Activated T-cell treated with anti-CD3 and anti-CD28 coated beads, Interleukin-2, amount 50 U/mL, for 24 hours (primary cell): ENCODE measurements at regions not wholly inside any gene's neighbourhood (a gene's known extent, or its start where the extent isn't known, plus 50 kb on each side); places are given as distances from the start of the nearest gene placed in this dataset.

ENCODE experiments used
- DNase-seq: peaks from one replicate; pipeline ENCODE4 v3.0.0-alpha.2; 2020
- H3K27ac Mint-ChIP-seq: 2 replicates; pipeline ENCODE4 v1.8.0; 2020; ENCODE audit warnings: mild to moderate bottlenecking, mixed read lengths
- H3K27me3 Mint-ChIP-seq: 2 replicates; pipeline ENCODE4 v1.8.0; 2020; ENCODE audit warnings: mixed read lengths
- H3K36me3 Mint-ChIP-seq: 2 replicates; pipeline ENCODE4 v1.8.0; 2020; ENCODE audit warnings: low read depth, mixed read lengths
- H3K4me1 Mint-ChIP-seq: 2 replicates; pipeline ENCODE4 v1.8.0; 2020; ENCODE audit warnings: low read depth, mixed read lengths
- H3K4me3 Mint-ChIP-seq: 2 replicates; pipeline ENCODE4 v1.8.0; 2020; ENCODE audit warnings: mild to moderate bottlenecking, moderate library complexity, mixed read lengths
- H3K9me3 Mint-ChIP-seq: 2 replicates; pipeline ENCODE4 v1.8.0; 2020; ENCODE audit warnings: mixed read lengths

- Mint-ChIP-seq H3K4me3 (no peak overlapping the region), H3K4me1 (no peaks in the 10 kb centered on the region), H3K27ac (no peak overlapping the region), H3K9me3 (no peaks in the 10 kb centered on the region), H3K36me3 (peaks cover 31% of the 10 kb centered on the region), H3K27me3 (no peaks in the 10 kb centered on the region)
- no peak for DNase-seq
Measured at GRCh38 chr7:45983720-45984255, 62.7 kb upstream of the IGFBP3 start.

- Mint-ChIP-seq H3K36me3 (peaks cover 35% of the 10 kb centered on the region), H3K9me3 (no peaks in the 10 kb centered on the region), H3K27me3 (no peaks in the 10 kb centered on the region), H3K4me3 (no peak overlapping the region), H3K4me1 (peaks cover 6% of the 10 kb centered on the region), H3K27ac (no peak overlapping the region)
- DNase-seq, result no peak
Measured at GRCh38 chr7:45982907-45983719, 62.0 kb upstream of the IGFBP3 start.

DNA sequence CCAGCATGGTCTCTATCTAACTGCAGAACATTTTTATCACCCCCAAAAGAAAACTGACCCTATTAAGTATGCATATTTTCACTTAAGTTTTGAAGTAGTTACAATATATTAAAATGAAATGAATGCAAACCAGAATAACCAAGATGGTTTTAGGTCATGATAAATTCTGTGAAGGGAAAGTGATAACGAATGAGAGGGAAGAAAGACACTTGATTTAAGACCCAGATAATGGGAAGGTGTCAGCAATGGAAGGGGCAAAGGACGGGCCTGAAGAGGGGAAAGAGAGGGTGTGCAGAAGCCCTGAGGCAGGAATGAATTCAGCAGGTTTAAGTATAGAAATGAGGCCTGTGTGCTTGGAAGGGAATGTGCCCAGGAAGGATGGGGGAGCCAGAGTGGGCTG lies 61.1 kb upstream of the IGFBP3 start:
- peaks cover 11% of the 10 kb centered on the region for H3K4me1 Mint-ChIP-seq
- no peak for DNase-seq
- H3K4me3 Mint-ChIP-seq, result no peak overlapping the region
- H3K36me3 Mint-ChIP-seq, result peaks cover 35% of the 10 kb centered on the region
- H3K9me3 Mint-ChIP-seq, result no peaks in the 10 kb centered on the region
- H3K27me3 Mint-ChIP-seq, result no peaks in the 10 kb centered on the region
- no peak overlapping the region for H3K27ac Mint-ChIP-seq

DNA sequence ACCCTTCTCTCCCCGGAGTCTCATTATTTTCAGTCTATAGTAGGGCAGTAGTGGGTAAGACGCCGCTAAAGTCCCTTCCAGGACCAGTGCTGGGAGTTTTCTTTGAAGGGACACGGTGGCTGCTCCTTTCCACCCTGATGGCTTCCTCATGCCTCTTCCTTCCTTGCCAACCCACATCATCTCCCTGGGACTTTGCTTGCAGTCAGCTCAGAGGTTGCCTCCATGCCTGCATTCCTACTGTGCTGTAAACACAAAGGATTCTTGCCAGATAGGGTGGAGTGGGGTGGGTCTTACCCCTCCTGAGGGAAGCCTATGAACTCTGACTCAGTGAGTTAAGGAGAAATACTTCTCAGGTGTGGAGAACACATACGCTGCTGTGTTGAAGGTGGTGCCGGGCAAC lies 59.9 kb upstream of the IGFBP3 start:
- Mint-ChIP-seq H3K4me3 (no peak overlapping the region), H3K27ac (no peak overlapping the region), H3K27me3 (no peaks in the 10 kb centered on the region), H3K4me1 (peaks cover 11% of the 10 kb centered on the region), H3K9me3 (no peaks in the 10 kb centered on the region), H3K36me3 (peaks cover 35% of the 10 kb centered on the region)
- no peak for DNase-seq

DNA sequence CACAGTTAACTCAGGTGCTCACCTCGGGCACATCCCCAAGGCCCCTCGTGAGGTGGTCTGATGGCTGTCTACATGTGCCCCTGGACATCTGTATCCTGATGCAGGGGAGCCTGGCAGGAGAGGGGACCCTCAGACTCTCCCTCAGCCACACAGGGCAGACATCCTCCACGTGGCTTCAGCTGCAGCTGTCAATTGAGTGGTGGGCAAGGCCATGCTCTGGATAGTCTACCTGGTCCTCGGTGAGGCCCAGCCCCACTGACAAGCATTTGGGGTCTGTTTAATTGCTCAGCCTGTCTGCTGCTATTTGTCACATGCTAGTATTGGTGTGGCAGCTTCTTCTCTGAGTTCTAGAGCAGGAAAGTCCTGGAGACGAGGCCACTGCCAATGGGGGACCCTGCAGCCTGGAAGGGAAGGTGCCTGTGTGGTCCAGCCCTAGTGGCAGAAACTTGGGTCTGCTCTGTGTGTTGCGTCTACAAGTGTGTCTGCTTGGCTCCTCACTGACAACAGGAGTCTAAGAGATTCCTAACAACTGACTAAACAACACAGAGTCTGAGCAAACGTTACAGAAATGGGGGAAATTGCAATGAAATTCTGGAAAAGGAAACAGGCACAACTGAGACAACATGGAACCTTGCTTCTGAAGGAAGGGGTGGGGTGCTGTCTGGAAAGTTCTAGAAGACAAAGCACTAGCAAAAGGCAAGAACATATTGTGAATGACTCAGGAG lies 59.3 kb upstream of the IGFBP3 start:
- peaks cover 11% of the 10 kb centered on the region for H3K4me1 Mint-ChIP-seq
- DNase-seq, result no peak

DNA sequence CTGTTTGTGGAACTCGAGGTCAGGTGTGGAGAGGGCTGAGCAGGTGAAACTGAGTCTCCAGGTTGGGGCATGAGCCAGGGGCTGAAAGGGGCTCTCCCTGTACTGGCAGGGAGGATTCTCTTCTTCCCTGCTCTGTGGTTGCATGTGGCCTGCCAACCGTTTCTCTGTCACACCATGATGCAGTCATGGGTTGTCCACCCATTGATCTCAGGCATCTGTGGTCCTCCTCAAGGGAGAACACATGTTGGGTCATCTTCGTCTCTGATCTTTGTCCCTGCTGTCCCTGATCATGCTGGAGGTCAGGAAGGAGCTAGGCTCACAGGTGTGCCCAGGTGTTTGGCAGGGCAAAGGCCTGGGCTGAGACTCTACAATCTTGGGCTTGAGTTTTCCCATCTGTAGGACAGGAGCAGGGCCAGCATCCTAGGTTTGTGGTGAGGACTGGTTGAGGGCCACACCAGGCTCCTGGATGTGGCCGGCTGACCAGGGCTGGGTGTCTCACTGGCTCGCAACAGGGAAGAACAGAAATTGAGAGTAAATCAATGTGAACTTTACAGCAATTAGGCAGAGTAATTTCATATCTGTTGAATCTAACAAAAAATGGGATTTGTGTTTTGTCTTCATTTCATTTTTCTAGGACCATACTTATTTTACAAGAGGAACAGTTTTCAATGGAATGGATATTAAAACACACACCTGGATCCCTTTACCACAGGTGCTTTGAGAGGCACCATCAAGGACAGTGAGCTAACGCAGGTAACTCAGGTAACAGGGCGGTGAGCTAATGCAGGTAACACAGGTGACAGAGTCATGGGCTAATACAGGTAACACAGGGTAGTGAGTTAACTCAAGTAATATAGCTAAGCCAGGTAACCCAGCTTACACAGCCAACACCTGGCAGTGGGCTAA lies 58.5 kb upstream of the IGFBP3 start:
- DNase-seq, result no peak
- Mint-ChIP-seq H3K27ac (no peak overlapping the region), H3K27me3 (no peaks in the 10 kb centered on the region), H3K36me3 (peaks cover 35% of the 10 kb centered on the region), H3K4me3 (no peak overlapping the region), H3K9me3 (no peaks in the 10 kb centered on the region), H3K4me1 (peaks cover 11% of the 10 kb centered on the region)

More for the DNA sequence above, 59.3 kb upstream of the IGFBP3 start:
- Mint-ChIP-seq H3K9me3 (no peaks in the 10 kb centered on the region), H3K27ac (no peak overlapping the region), H3K36me3 (peaks cover 35% of the 10 kb centered on the region), H3K27me3 (no peaks in the 10 kb centered on the region), H3K4me3 (no peak overlapping the region)

DNA sequence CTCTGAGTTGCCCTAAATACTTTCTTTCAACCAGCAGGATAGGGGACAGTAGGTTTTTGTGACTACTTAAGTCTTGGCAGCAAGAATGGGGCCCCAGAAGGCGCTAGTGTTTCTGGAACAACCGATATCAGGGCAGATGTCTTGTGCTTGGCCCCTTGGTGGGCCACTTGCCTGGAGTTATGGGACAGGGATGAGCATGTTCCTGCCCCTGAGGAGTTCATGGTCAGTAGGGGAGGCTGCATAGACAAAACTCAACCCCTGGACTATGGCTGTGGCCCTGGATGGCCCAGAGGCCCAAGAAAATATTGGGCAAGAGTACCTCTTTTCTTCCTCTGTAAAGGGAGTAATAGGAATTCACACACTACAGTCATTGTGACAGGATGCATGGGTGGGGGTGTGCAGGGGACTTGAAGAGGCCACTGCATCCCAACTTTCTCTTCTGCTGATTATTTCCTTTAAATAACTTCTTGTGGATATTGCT lies 57.7 kb upstream of the IGFBP3 start:
- Mint-ChIP-seq H3K4me1 (peaks cover 11% of the 10 kb centered on the region), H3K9me3 (no peaks in the 10 kb centered on the region), H3K4me3 (no peak overlapping the region), H3K27me3 (no peaks in the 10 kb centered on the region), H3K36me3 (peaks cover 35% of the 10 kb centered on the region), H3K27ac (peak overlapping the region; percentile 53)
- no peak for DNase-seq

DNA sequence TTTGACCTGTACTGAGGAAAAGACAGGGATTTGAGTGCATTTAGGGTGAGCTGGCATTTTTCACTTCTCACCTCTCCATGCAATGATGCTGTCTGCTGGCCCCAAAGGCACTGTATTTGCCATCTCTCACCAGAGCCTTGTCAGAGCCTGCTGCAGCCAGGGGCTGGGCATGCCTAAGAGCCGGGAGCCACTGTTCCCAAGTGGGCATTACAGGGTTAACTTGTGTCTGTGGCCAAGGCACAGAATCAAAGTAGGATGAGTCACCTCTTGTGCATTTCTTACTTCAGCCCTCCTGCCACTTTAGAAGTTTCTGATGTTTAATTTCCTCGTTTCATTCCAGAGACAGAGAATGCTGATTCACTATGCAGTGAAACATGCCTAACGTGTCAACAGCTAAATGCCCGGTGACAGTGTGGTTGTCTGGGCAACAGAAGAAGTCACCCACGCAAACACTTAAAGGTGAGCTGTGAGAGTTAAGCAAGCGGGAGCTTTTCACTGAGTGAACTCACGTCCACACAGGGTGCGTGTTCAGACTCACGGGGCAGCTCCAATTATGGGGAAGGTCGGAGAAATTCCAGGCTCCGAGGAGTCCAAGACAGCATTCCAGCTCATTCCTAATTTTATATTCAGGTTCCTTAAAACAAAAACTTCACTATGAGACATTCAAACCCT lies 57.1 kb upstream of the IGFBP3 start:
- Mint-ChIP-seq H3K27ac (peak overlapping the region; percentile 53), H3K4me1 (peaks cover 11% of the 10 kb centered on the region), H3K27me3 (no peaks in the 10 kb centered on the region), H3K36me3 (peaks cover 35% of the 10 kb centered on the region), H3K4me3 (no peak overlapping the region), H3K9me3 (no peaks in the 10 kb centered on the region)
- DNase-seq, result no peak

DNA sequence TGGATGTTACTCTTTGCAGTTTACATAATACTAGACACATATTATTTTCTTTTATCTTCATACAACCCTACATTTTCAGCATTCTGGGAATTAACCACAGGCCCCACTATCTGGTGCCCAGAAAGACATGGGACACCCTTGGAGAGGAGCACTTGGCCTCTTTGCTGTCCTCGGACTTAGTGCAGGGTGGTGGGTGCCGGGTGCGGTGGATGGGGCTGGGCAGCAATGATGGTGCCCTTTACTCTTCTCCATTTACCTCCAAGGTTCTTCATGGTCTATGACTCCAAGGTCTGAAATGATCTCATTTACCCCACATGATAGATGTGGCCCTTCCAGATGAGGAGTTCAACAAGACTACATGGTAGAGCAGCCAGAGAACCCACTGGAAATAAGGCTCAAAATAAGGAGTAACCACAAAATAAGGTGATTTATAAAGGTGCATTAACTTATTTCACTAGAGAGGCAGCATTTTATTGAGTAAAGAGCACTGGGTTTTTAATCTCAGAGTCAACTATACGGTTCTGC lies 56.2 kb upstream of the IGFBP3 start:
- H3K36me3 Mint-ChIP-seq, result peaks cover 32% of the 10 kb centered on the region
- no peak for DNase-seq
- H3K4me3 Mint-ChIP-seq, result no peak overlapping the region
- H3K27ac Mint-ChIP-seq, result no peak overlapping the region
- peaks cover 14% of the 10 kb centered on the region for H3K4me1 Mint-ChIP-seq
- no peaks in the 10 kb centered on the region for H3K9me3 Mint-ChIP-seq
- no peaks in the 10 kb centered on the region for H3K27me3 Mint-ChIP-seq

- H3K4me1 Mint-ChIP-seq, result peaks cover 14% of the 10 kb centered on the region
- peaks cover 28% of the 10 kb centered on the region for H3K36me3 Mint-ChIP-seq
- no peak overlapping the region for H3K4me3 Mint-ChIP-seq
- DNase-seq, result no peak
- H3K27ac Mint-ChIP-seq, result no peak overlapping the region
- no peaks in the 10 kb centered on the region for H3K9me3 Mint-ChIP-seq
- H3K27me3 Mint-ChIP-seq, result no peaks in the 10 kb centered on the region
Measured at GRCh38 chr7:45976485-45976856, 55.4 kb upstream of the IGFBP3 start.

GRCh38 chr7:45975847-45976484 lies 54.9 kb upstream of the IGFBP3 start:
- H3K9me3 Mint-ChIP-seq, result no peaks in the 10 kb centered on the region
- H3K4me3 Mint-ChIP-seq, result no peak overlapping the region
- H3K27ac Mint-ChIP-seq, result no peak overlapping the region
- peaks cover 24% of the 10 kb centered on the region for H3K36me3 Mint-ChIP-seq
- no peak for DNase-seq
- H3K27me3 Mint-ChIP-seq, result no peaks in the 10 kb centered on the region
- peaks cover 14% of the 10 kb centered on the region for H3K4me1 Mint-ChIP-seq

GRCh38 chr7:45975367-45975766 lies 54.3 kb upstream of the IGFBP3 start:
- peaks cover 18% of the 10 kb centered on the region for H3K36me3 Mint-ChIP-seq
- no peak for DNase-seq
- no peak overlapping the region for H3K4me3 Mint-ChIP-seq
- H3K27ac Mint-ChIP-seq, result no peak overlapping the region
- peaks cover 14% of the 10 kb centered on the region for H3K4me1 Mint-ChIP-seq
- no peaks in the 10 kb centered on the region for H3K27me3 Mint-ChIP-seq
- H3K9me3 Mint-ChIP-seq, result no peaks in the 10 kb centered on the region

DNA sequence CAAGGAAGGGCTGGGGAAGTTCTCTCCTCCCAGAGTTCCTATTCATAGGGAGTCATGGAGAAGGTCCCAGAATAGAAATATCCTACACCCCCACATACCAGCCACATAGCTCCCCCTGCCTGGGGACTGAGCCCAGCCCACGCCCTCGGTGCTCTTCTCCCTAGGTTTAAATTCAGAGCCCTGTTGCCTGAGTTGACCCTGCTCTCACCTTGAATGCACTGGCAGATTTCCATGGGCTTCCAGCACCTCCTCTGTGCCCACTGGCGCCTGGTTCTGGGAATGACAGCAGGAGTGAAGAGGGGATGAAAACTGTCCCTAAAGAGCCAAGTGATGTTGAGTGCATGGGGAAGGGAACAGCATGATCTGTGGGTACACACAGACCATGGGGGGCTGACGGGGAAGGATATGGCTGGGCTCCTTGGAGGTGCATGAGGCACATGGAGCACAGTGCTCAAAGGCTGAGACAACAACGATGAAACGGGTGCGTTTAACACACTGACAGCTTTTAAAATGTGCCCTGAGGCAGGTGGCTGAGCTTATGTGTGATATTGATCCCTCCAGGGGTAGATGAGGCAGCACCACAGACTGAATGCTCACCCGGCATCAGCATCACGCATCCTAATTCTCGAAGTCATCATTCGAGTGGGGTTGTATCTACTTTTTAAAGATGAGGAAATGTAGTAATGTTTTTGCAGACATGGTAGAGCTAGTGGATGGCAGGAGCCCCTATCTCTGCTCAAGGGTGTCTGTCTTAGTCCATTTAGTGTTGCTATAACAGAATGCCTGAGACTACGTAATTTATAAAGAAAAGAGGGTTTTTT lies 53.7 kb upstream of the IGFBP3 start:
- Mint-ChIP-seq H3K27me3 (no peaks in the 10 kb centered on the region), H3K9me3 (no peaks in the 10 kb centered on the region), H3K27ac (no peak overlapping the region), H3K36me3 (peaks cover 14% of the 10 kb centered on the region), H3K4me1 (peaks cover 14% of the 10 kb centered on the region), H3K4me3 (no peak overlapping the region)
- DNase-seq, result no peak
